H1 (cell line): ENCODE measurements at regions not wholly inside any gene's neighbourhood (a gene's known extent, or its start where the extent isn't known, plus 50 kb on each side); places are given as distances from the start of the nearest gene placed in this dataset.
"Not testable (repeated sequence)": the region's sequence is repeated elsewhere in the genome, so short reads cannot be mapped to it uniquely, and the experiment has no call there.

ENCODE experiments used
- CTCF ChIA-PET: fragments of 300-600 bp; sonication (Branson Sonifier 250); formaldehyde crosslinking; loops from one replicate; lab custom pipeline; 2021; ENCODE audit not compliant: partially characterized antibody; lab: Charles Lee
- POLR2A ChIA-PET: fragments of 300-600 bp; sonication (Branson Sonifier 250); formaldehyde crosslinking; loops from one replicate; lab custom pipeline; 2021; ENCODE audit warnings: inconsistent platforms; ENCODE audit not compliant: partially characterized antibody; lab: Charles Lee
- DNase-seq, 2 experiments: peaks; one replicate each; pipeline versions ENCODE4 v3.0.0 to v3.0.0-alpha.2; 2010 to 2022; ENCODE audit warnings: low spot score in 2 of 2, low read depth in 1 of 2, mixed read lengths in 1 of 2
- FAIRE-seq: peaks from 2 replicates; lab custom pipeline; 2011; peaks lifted over from hg19 to GRCh38; lab: Jason Lieb, UNC
- H2AFZ ChIP-seq: 2 replicates; pipeline ENCODE4 v1.8.1; 2012; ENCODE audit warnings: low read length, inconsistent platforms
- H2AK5ac ChIP-seq: 2 replicates; pipeline ENCODE4 v1.6.1; 2013; ENCODE audit warnings: low read depth, low read length
- H2BK120ac ChIP-seq: replicated peaks from 2 replicates; pipeline ENCODE3; 2013; ENCODE audit warnings: low read depth, low read length, inconsistent platforms
- H2BK12ac ChIP-seq: 2 replicates; pipeline ENCODE4 v1.6.1; 2013; ENCODE audit warnings: low read depth, low read length
- H2BK15ac ChIP-seq: 2 replicates; pipeline ENCODE4 v1.6.1; 2013; ENCODE audit warnings: low read length
- H2BK20ac ChIP-seq: 2 replicates; pipeline ENCODE4 v1.6.1; 2013; ENCODE audit warnings: low read length
- H2BK5ac ChIP-seq: 2 replicates; pipeline ENCODE4 v1.6.1; 2013; ENCODE audit warnings: low read depth, low read length
- H3K14ac ChIP-seq: 2 replicates; pipeline ENCODE4 v1.6.1; 2013; ENCODE audit warnings: inconsistent platforms; ENCODE audit not compliant: insufficient read length
- H3K18ac ChIP-seq: 2 replicates; pipeline ENCODE4 v1.6.1; 2013; ENCODE audit warnings: low read length; ENCODE audit errors: extremely low read depth
- H3K23ac ChIP-seq: 2 replicates; pipeline ENCODE4 v1.6.1; 2013; ENCODE audit warnings: inconsistent platforms; ENCODE audit not compliant: insufficient read length
- H3K23me2 ChIP-seq: 2 replicates; pipeline ENCODE4 v1.6.1; 2013; ENCODE audit warnings: low read depth, low read length
- H3K27ac ChIP-seq: 2 replicates; pipeline ENCODE4 v1.6.1; 2011; ENCODE audit warnings: low read depth, low read length, inconsistent platforms
- H3K27me3 ChIP-seq, 4 experiments: replicated peaks in 1 of 4; 1 replicate in 1 of 4; 2 replicates in 3 of 4; pipeline versions ENCODE4 v1.6.1 to v1.8.1; 2011 to 2013; ENCODE audit warnings: low read length in 3 of 4, mild to moderate bottlenecking in 3 of 4, inconsistent platforms in 2 of 4, mixed read lengths in 2 of 4, moderate library complexity in 1 of 4; ENCODE audit not compliant: control insufficient read depth in 3 of 4, insufficient read depth in 3 of 4; ENCODE audit errors: extremely low read depth in 1 of 4
- H3K36me3 ChIP-seq, 4 experiments: 2 replicates each; pipeline versions ENCODE4 v1.6.1 to v1.8.1; 2011 to 2013; ENCODE audit warnings: mild to moderate bottlenecking in 4 of 4, low read length in 3 of 4, moderate library complexity in 2 of 4, control low read depth in 1 of 4, inconsistent platforms in 1 of 4; ENCODE audit not compliant: insufficient read depth in 4 of 4, control insufficient read depth in 2 of 4
- H3K4ac ChIP-seq: replicated peaks from 2 replicates; pipeline ENCODE3; 2013; ENCODE audit warnings: low read length, low read depth, mixed read lengths, inconsistent platforms; ENCODE audit not compliant: insufficient read length
- H3K4me1 ChIP-seq, 4 experiments: replicated peaks in 1 of 4; 1 replicate in 1 of 4; 2 replicates in 3 of 4; pipeline versions ENCODE4 v1.6.1 to v1.8.1; 2011 to 2013; ENCODE audit warnings: low read length in 3 of 4, inconsistent platforms in 2 of 4, mixed read lengths in 1 of 4; ENCODE audit not compliant: insufficient read depth in 4 of 4, control insufficient read depth in 3 of 4
- H3K4me2 ChIP-seq, 2 experiments: 2 replicates each; pipeline versions ENCODE4 v1.6.1 to v1.8.1; 2011 to 2013; ENCODE audit warnings: low read depth in 2 of 2, low read length in 2 of 2, control low read depth in 1 of 2, inconsistent platforms in 1 of 2, mild to moderate bottlenecking in 1 of 2; ENCODE audit not compliant: insufficient read depth in 1 of 2
- H3K4me3 ChIP-seq, 4 experiments: fragments of 200-600, 300-600 bp in 1 of 4; sonication (generic), shearing (Covaris generic), sonication (Bioruptor Twin) in 1 of 4; 2 replicates each; pipeline versions ENCODE4 v1.5.1 to v1.8.1; 2011 to 2016; ENCODE audit warnings: low read length in 4 of 4, low read depth in 3 of 4, control low read depth in 2 of 4, inconsistent platforms in 2 of 4, mild to moderate bottlenecking in 2 of 4, mixed read lengths in 1 of 4, moderate library complexity in 1 of 4; ENCODE audit not compliant: insufficient read depth in 2 of 4; ENCODE audit errors: extremely low read depth in 1 of 4
- H3K56ac ChIP-seq: replicated peaks from 2 replicates; pipeline ENCODE3; 2013; ENCODE audit warnings: low read depth, mild to moderate bottlenecking, mixed read lengths, low read length, inconsistent platforms; ENCODE audit not compliant: insufficient read length
- H3K79me1 ChIP-seq: 2 replicates; pipeline ENCODE4 v1.6.1; 2013; ENCODE audit warnings: low read depth, low read length, control low read depth
- H3K79me2 ChIP-seq, 2 experiments: 2 replicates each; pipeline versions ENCODE4 v1.6.1 to v1.8.1; 2012 to 2013; ENCODE audit warnings: low read length in 2 of 2, mild to moderate bottlenecking in 2 of 2, inconsistent platforms in 1 of 2; ENCODE audit not compliant: insufficient read depth in 2 of 2, control insufficient read depth in 1 of 2
- H3K9ac ChIP-seq, 4 experiments: replicated peaks in 1 of 4; 1 replicate in 1 of 4; 2 replicates in 3 of 4; pipeline versions ENCODE4 v1.6.1 to v1.8.1; 2011 to 2013; ENCODE audit warnings: low read depth in 3 of 4, low read length in 3 of 4, control low read depth in 2 of 4, mild to moderate bottlenecking in 2 of 4, moderate library complexity in 2 of 4, inconsistent platforms in 1 of 4; ENCODE audit errors: extremely low read depth in 1 of 4
- H3K9me3 ChIP-seq, 2 experiments: 2 replicates each; pipeline versions ENCODE4 v1.6.1 to v1.8.1; 2012 to 2013; ENCODE audit warnings: mild to moderate bottlenecking in 2 of 2, moderate library complexity in 2 of 2, control low read depth in 1 of 2, inconsistent platforms in 1 of 2, low read depth in 1 of 2, low read length in 1 of 2, mixed read lengths in 1 of 2; ENCODE audit not compliant: insufficient read depth in 2 of 2
- H4K20me1 ChIP-seq, 2 experiments: replicated peaks in 1 of 2; 2 replicates each; pipeline versions ENCODE3 to v1.8.1; 2011 to 2013; ENCODE audit warnings: inconsistent platforms in 2 of 2, low read length in 2 of 2, mild to moderate bottlenecking in 1 of 2; ENCODE audit not compliant: insufficient read depth in 2 of 2, control insufficient read depth in 1 of 2
- H4K5ac ChIP-seq: 2 replicates; pipeline ENCODE4 v1.6.1; 2013; ENCODE audit warnings: low read length, low read depth, mixed read lengths, inconsistent platforms; ENCODE audit not compliant: insufficient read length
- H4K8ac ChIP-seq: 2 replicates; pipeline ENCODE4 v1.8.0; 2013; ENCODE audit warnings: mild to moderate bottlenecking, moderate library complexity, low read length, inconsistent platforms; ENCODE audit not compliant: insufficient read depth; ENCODE audit errors: extremely low read depth
- H4K91ac ChIP-seq: replicated peaks from 2 replicates; pipeline ENCODE3; 2013; ENCODE audit warnings: low read length, mixed read lengths, inconsistent platforms; ENCODE audit not compliant: insufficient read length
- NRF1 ChIP-seq: IDR thresholded peaks from 2 replicates; pipeline ENCODE4 v1.6.1; 2011; ENCODE audit warnings: mild to moderate bottlenecking, low read depth, low read length, improper control_type of control experiment
- WGBS, 2 experiments: shearing (Covaris generic) in 1 of 2; methylation state at CpG; one replicate each; pipeline versions ENCODE4 v1.1.6 to v1.1.7; 2013 to 2015; ENCODE audit warnings: low lambda C conversion rate in 2 of 2, mixed read lengths in 2 of 2, inconsistent platforms in 1 of 2, low coverage in 1 of 2, missing lambda C conversion rate in 1 of 2; ENCODE audit not compliant: insufficient replicate concordance in 2 of 2, insufficient coverage in 1 of 2, insufficient read length in 1 of 2; ENCODE audit errors: extremely low coverage in 1 of 2, missing lambda C conversion rate in 1 of 2; 5-methylcytosine and 5-hydroxymethylcytosine counted together

GRCh38 chr12:34249271-34249670, 227.0 kb downstream of the ALG10 start (continued):
- TF ChIP-seq NRF1, result no peak
- TF ChIP-seq, all 59 proteins: peak for 0

- H3K4me2 ChIP-seq, H3K4me3 ChIP-seq, H4K91ac ChIP-seq, H3K18ac ChIP-seq, H4K8ac ChIP-seq, H3K56ac ChIP-seq, H3K36me3 ChIP-seq, H2AK5ac ChIP-seq, DNase-seq, H2BK15ac ChIP-seq, H3K14ac ChIP-seq, CTCF ChIA-PET, H3K23ac ChIP-seq, H4K5ac ChIP-seq, H4K20me1 ChIP-seq, H2BK5ac ChIP-seq, H3K4ac ChIP-seq, H2BK12ac ChIP-seq, H3K79me1 ChIP-seq, H3K27me3 ChIP-seq, H3K79me2 ChIP-seq, H3K27ac ChIP-seq, H3K23me2 ChIP-seq, H2BK120ac ChIP-seq, H3K4me1 ChIP-seq, H2AFZ ChIP-seq, H3K9ac ChIP-seq, FAIRE-seq, H2BK20ac ChIP-seq, POLR2A ChIA-PET: not testable (repeated sequence)
- H3K9me3 ChIP-seq, result peaks cover 24 to 48% of the 10 kb centered on the region in 2 experiments; a peak in 3 of 4 replicates
- WGBS, 2 experiments, result 85% methylated on average over 4 of the region's 4 CpGs; no CpG with 5 or more reads in 1 of the 2 experiments
These were observed 229.6 kb downstream of the ALG10 start for GRCh38 chr12:34251879-34252278.
